Esophagus (tissue), 2 donors: ENCODE measurements at regions not wholly inside any gene's neighbourhood (a gene's known extent, or its start where the extent isn't known, plus 50 kb on each side); places are given as distances from the start of the nearest gene placed in this dataset.

ENCODE experiments used
- H3K27ac ChIP-seq, 2 donors: one replicate each; pipeline ENCODE4 v1.5.1; 2013; ENCODE audit warnings: low read depth in 2 of 2, mild to moderate bottlenecking in 2 of 2, inconsistent platforms in 1 of 2, low read length in 1 of 2, moderate library complexity in 1 of 2
- H3K27me3 ChIP-seq, 2 donors: one replicate each; pipeline ENCODE4 v1.6.1; 2013; ENCODE audit warnings: low read length in 2 of 2, control low read depth in 1 of 2, mild to moderate bottlenecking in 1 of 2; ENCODE audit not compliant: insufficient read depth in 2 of 2, control insufficient read depth in 1 of 2
- H3K36me3 ChIP-seq, 2 donors: one replicate each; pipeline ENCODE4 v1.6.1; 2013; ENCODE audit warnings: low read length in 1 of 2; ENCODE audit not compliant: control insufficient read depth in 2 of 2, insufficient read depth in 2 of 2
- H3K4me1 ChIP-seq, 2 donors: one replicate each; pipeline ENCODE4 v1.6.1; 2013; ENCODE audit warnings: low read length in 1 of 2; ENCODE audit not compliant: control insufficient read depth in 2 of 2, insufficient read depth in 2 of 2
- H3K4me3 ChIP-seq, 2 donors: one replicate each; pipeline ENCODE4 v1.5.1; 2013; ENCODE audit warnings: low read length in 2 of 2, mild to moderate bottlenecking in 2 of 2, low read depth in 1 of 2, moderate library complexity in 1 of 2
- H3K9me3 ChIP-seq, 2 donors: one replicate each; pipeline ENCODE4 v1.6.1; 2013; ENCODE audit warnings: mild to moderate bottlenecking in 2 of 2, low read depth in 1 of 2, low read length in 1 of 2, moderate library complexity in 1 of 2; ENCODE audit not compliant: control insufficient read depth in 2 of 2, insufficient read depth in 1 of 2
- WGBS, 2 donors: extraction: QIAGEN DNeasy Blood & Tissue Kit; methylation state at CpG; one replicate each; pipeline ENCODE4 v1.1.7; 2013; 5-methylcytosine and 5-hydroxymethylcytosine counted together
- donor health status: healthy with polysubstance abuse.
- donor health status: Bipolar disorder and iron deficiency.

GRCh38 chr5:3542769-3543168, 52.9 kb upstream of the IRX1 start:
- H3K4me3 ChIP-seq: no peak overlapping the region
- no peak overlapping the region for H3K27ac ChIP-seq
- H3K36me3 ChIP-seq: no peaks in the 10 kb centered on the region
- H3K27me3 ChIP-seq: no peaks in the 10 kb centered on the region
- H3K9me3 ChIP-seq: peaks cover 0 to 2% of the 10 kb centered on the region in 2 donors
- WGBS, 2 donors: 80 to 83% methylated on average over 7 of the region's 7 CpGs
- H3K4me1 ChIP-seq: no peaks in the 10 kb centered on the region

- no peaks in the 10 kb centered on the region for H3K4me1 ChIP-seq
- no peaks in the 10 kb centered on the region for H3K27me3 ChIP-seq
- no peaks in the 10 kb centered on the region for H3K36me3 ChIP-seq
- no peak overlapping the region for H3K27ac ChIP-seq
- H3K4me3 ChIP-seq: no peak overlapping the region
- WGBS, 2 donors: 45 to 63% methylated on average over 3 of the region's 3 CpGs
- peaks cover 0 to 2% of the 10 kb centered on the region in 2 donors for H3K9me3 ChIP-seq
These were observed 53.5 kb upstream of the IRX1 start for GRCh38 chr5:3542158-3542557.

GRCh38 chr5:3538886-3539285, 56.7 kb upstream of the IRX1 start:
- no peaks in the 10 kb centered on the region for H3K27me3 ChIP-seq
- no peaks in the 10 kb centered on the region for H3K36me3 ChIP-seq
- H3K4me1 ChIP-seq: no peaks in the 10 kb centered on the region
- peaks cover 0 to 7% of the 10 kb centered on the region in 2 donors for H3K9me3 ChIP-seq
- no peak overlapping the region for H3K27ac ChIP-seq
- WGBS, 2 donors: 88 to 89% methylated on average over 8 of the region's 8 CpGs
- H3K4me3 ChIP-seq: no peak overlapping the region

GRCh38 chr5:3537942-3538341, 57.7 kb upstream of the IRX1 start:
- no peak overlapping the region for H3K27ac ChIP-seq
- WGBS, 2 donors: 87 to 93% methylated on average over 8 of the region's 8 CpGs
- no peaks in the 10 kb centered on the region for H3K27me3 ChIP-seq
- no peaks in the 10 kb centered on the region for H3K36me3 ChIP-seq
- H3K4me3 ChIP-seq: no peak overlapping the region
- peaks cover 0 to 7% of the 10 kb centered on the region in 2 donors for H3K9me3 ChIP-seq
- no peaks in the 10 kb centered on the region for H3K4me1 ChIP-seq

- no peak overlapping the region for H3K4me3 ChIP-seq
- 95 to 96% methylated on average over 60 of the region's 60 CpGs for WGBS, 2 donors
- peaks cover 0 to 7% of the 10 kb centered on the region in 2 donors for H3K9me3 ChIP-seq
- no peaks in the 10 kb centered on the region for H3K4me1 ChIP-seq
- no peaks in the 10 kb centered on the region for H3K36me3 ChIP-seq
- H3K27ac ChIP-seq: no peak overlapping the region
- H3K27me3 ChIP-seq: no peaks in the 10 kb centered on the region
These were observed 60.0 kb upstream of the IRX1 start for GRCh38 chr5:3535414-3536211.

GRCh38 chr5:3534997-3535396, 60.6 kb upstream of the IRX1 start:
- Histone ChIP-seq H3K9me3 (peaks cover 0 to 7% of the 10 kb centered on the region in 2 donors), H3K27ac (no peak overlapping the region), H3K4me3 (no peak overlapping the region), H3K4me1 (no peaks in the 10 kb centered on the region), H3K36me3 (no peaks in the 10 kb centered on the region), H3K27me3 (no peaks in the 10 kb centered on the region)
- 93 to 95% methylated on average over 13 of the region's 13 CpGs for WGBS, 2 donors

GRCh38 chr5:3531320-3531986, 64.2 kb upstream of the IRX1 start:
- no peak overlapping the region for H3K27ac ChIP-seq
- H3K4me3 ChIP-seq: no peak overlapping the region
- H3K36me3 ChIP-seq: no peaks in the 10 kb centered on the region
- no peaks in the 10 kb centered on the region for H3K4me1 ChIP-seq
- H3K27me3 ChIP-seq: no peaks in the 10 kb centered on the region
- H3K9me3 ChIP-seq: peaks cover 0 to 6% of the 10 kb centered on the region in 2 donors
- 51 to 55% methylated on average over 8 of the region's 8 CpGs for WGBS, 2 donors

- Histone ChIP-seq H3K4me1 (no peaks in the 10 kb centered on the region), H3K27ac (no peak overlapping the region), H3K27me3 (no peaks in the 10 kb centered on the region), H3K9me3 (peaks cover 0 to 1% of the 10 kb centered on the region in 2 donors), H3K4me3 (no peak overlapping the region), H3K36me3 (no peaks in the 10 kb centered on the region)
- WGBS, 2 donors: 85 to 88% methylated on average over 2 of the region's 2 CpGs
These were observed 65.4 kb upstream of the IRX1 start for GRCh38 chr5:3530251-3530650.

- Histone ChIP-seq H3K9me3 (no peaks in the 10 kb centered on the region), H3K27me3 (no peaks in the 10 kb centered on the region), H3K36me3 (no peaks in the 10 kb centered on the region), H3K4me3 (no peak overlapping the region), H3K4me1 (no peaks in the 10 kb centered on the region), H3K27ac (no peak overlapping the region)
- WGBS, 2 donors: 39 to 43% methylated on average over 4 of the region's 4 CpGs
These were observed 69.0 kb upstream of the IRX1 start for GRCh38 chr5:3526551-3527185.
